HFFc6 (cell line): ENCODE measurements at regions not wholly inside any gene's neighbourhood (a gene's known extent, or its start where the extent isn't known, plus 50 kb on each side); places are given as distances from the start of the nearest gene placed in this dataset.

Experiments used
- DNase-seq: peaks from one replicate; pipeline ENCODE4 v3.0.0-alpha.2; 2018
- H3K27ac Mint-ChIP-seq: 2 replicates; pipeline ENCODE4 v1.8.0; 2020; ENCODE audit warnings: mild to moderate bottlenecking, mixed read lengths
- H3K27me3 Mint-ChIP-seq: 2 replicates; pipeline ENCODE4 v1.8.0; 2021; ENCODE audit warnings: mild to moderate bottlenecking, moderate library complexity, mixed read lengths; ENCODE audit not compliant: insufficient read depth
- H3K36me3 Mint-ChIP-seq: 2 replicates; pipeline ENCODE4 v1.8.0; 2021; ENCODE audit warnings: low read depth, mixed read lengths
- H3K4me1 Mint-ChIP-seq: 2 replicates; pipeline ENCODE4 v1.8.0; 2020; ENCODE audit warnings: low read depth, mixed read lengths
- H3K4me3 Mint-ChIP-seq: 2 replicates; pipeline ENCODE4 v1.8.0; 2020; ENCODE audit warnings: mild to moderate bottlenecking, moderate library complexity, mixed read lengths
- H3K9me3 Mint-ChIP-seq: 2 replicates; pipeline ENCODE4 v1.8.0; 2020; ENCODE audit warnings: mild to moderate bottlenecking, mixed read lengths
- CTCF ChIP-seq: fragments of 200-600 bp; sonication (generic); IDR thresholded peaks from 2 replicates; pipeline ENCODE4 v1.5.0; 2021; ENCODE audit warnings: antibody characterized with exemption, mild to moderate bottlenecking

GRCh38 chr6:159390381-159390780 lies 221.2 kb downstream of the FNDC1 start:
- H3K4me1 Mint-ChIP-seq = no peaks in the 10 kb centered on the region
- no peak for TF ChIP-seq CTCF
- DNase-seq = no peak
- H3K36me3 Mint-ChIP-seq = no peaks in the 10 kb centered on the region
- peaks cover 2% of the 10 kb centered on the region for H3K27me3 Mint-ChIP-seq
- H3K9me3 Mint-ChIP-seq = peaks cover 39% of the 10 kb centered on the region
- no peak overlapping the region for H3K4me3 Mint-ChIP-seq
- no peak overlapping the region for H3K27ac Mint-ChIP-seq

GRCh38 chr6:159389695-159390094 lies 220.5 kb downstream of the FNDC1 start:
- no peak overlapping the region for H3K4me3 Mint-ChIP-seq
- H3K27me3 Mint-ChIP-seq = peaks cover 2% of the 10 kb centered on the region
- no peak for TF ChIP-seq CTCF
- peaks cover 34% of the 10 kb centered on the region for H3K9me3 Mint-ChIP-seq
- H3K4me1 Mint-ChIP-seq = no peaks in the 10 kb centered on the region
- no peaks in the 10 kb centered on the region for H3K36me3 Mint-ChIP-seq
- H3K27ac Mint-ChIP-seq = no peak overlapping the region
- DNase-seq = no peak

GRCh38 chr6:159380114-159380513 lies 210.9 kb downstream of the FNDC1 start:
- no peak for TF ChIP-seq CTCF
- Mint-ChIP-seq H3K4me1 (no peaks in the 10 kb centered on the region), H3K27ac (no peak overlapping the region), H3K36me3 (no peaks in the 10 kb centered on the region), H3K9me3 (peaks cover 16% of the 10 kb centered on the region), H3K27me3 (no peaks in the 10 kb centered on the region), H3K4me3 (no peak overlapping the region)
- DNase-seq = no peak

- no peaks in the 10 kb centered on the region for H3K4me1 Mint-ChIP-seq
- peaks cover 21% of the 10 kb centered on the region for H3K9me3 Mint-ChIP-seq
- no peak for DNase-seq
- H3K27ac Mint-ChIP-seq = no peak overlapping the region
- no peaks in the 10 kb centered on the region for H3K36me3 Mint-ChIP-seq
- TF ChIP-seq CTCF = no peak
- no peaks in the 10 kb centered on the region for H3K27me3 Mint-ChIP-seq
- H3K4me3 Mint-ChIP-seq = no peak overlapping the region
These were observed 209.5 kb downstream of the FNDC1 start for GRCh38 chr6:159378411-159379328.

GRCh38 chr6:159376516-159377158 lies 207.4 kb downstream of the FNDC1 start:
- no peaks in the 10 kb centered on the region for H3K36me3 Mint-ChIP-seq
- H3K4me1 Mint-ChIP-seq = no peaks in the 10 kb centered on the region
- DNase-seq = no peak
- H3K4me3 Mint-ChIP-seq = no peak overlapping the region
- no peak overlapping the region for H3K27ac Mint-ChIP-seq
- H3K9me3 Mint-ChIP-seq = peaks cover 37% of the 10 kb centered on the region
- no peaks in the 10 kb centered on the region for H3K27me3 Mint-ChIP-seq
- TF ChIP-seq CTCF = no peak
